Umbilical cord (tissue), 1 donor: ENCODE measurements at regions not wholly inside any gene's neighbourhood (a gene's known extent, or its start where the extent isn't known, plus 50 kb on each side); places are given as distances from the start of the nearest gene placed in this dataset.
"Not testable (repeated sequence)": the region's sequence is repeated elsewhere in the genome, so short reads cannot be mapped to it uniquely, and the experiment has no call there.

Experiments
- DNase-seq: peaks from one replicate; pipeline ENCODE4 v3.0.0-alpha.2; 2015; ENCODE audit warnings: low spot score

GRCh38 chr9:22986556-22986955, 539.9 kb downstream of the DMRTA1 start:
- no peak for DNase-seq

GRCh38 chr9:22990349-22990748, 543.7 kb downstream of the DMRTA1 start:
- DNase-seq, result no peak

- DNase-seq, result no peak
Measured at GRCh38 chr9:22992780-22993179, 546.2 kb downstream of the DMRTA1 start.

GRCh38 chr9:22997923-22998322, 551.3 kb downstream of the DMRTA1 start:
- no peak for DNase-seq

- DNase-seq, result no peak
Measured at GRCh38 chr9:23005156-23005555, 558.5 kb downstream of the DMRTA1 start.

GRCh38 chr9:23006127-23006526, 559.5 kb downstream of the DMRTA1 start:
- no peak for DNase-seq

- DNase-seq, result no peak
Measured at GRCh38 chr9:23011669-23012068, 565.0 kb downstream of the DMRTA1 start.

- no peak for DNase-seq
Measured at GRCh38 chr9:23015557-23015956, 568.9 kb downstream of the DMRTA1 start.

- DNase-seq, result no peak
Measured at GRCh38 chr9:23036416-23036815, 589.8 kb downstream of the DMRTA1 start.

- DNase-seq, result no peak
Measured at GRCh38 chr9:23039402-23039801, 592.8 kb downstream of the DMRTA1 start.

- DNase-seq, result no peak
Measured at GRCh38 chr9:23041466-23041865, 594.8 kb downstream of the DMRTA1 start.

- DNase-seq, result peak; percentile 7
Measured at GRCh38 chr9:23044549-23044948, 597.9 kb downstream of the DMRTA1 start.

- not testable (repeated sequence) for DNase-seq
Measured at GRCh38 chr9:23046026-23046425, 599.4 kb downstream of the DMRTA1 start.

GRCh38 chr9:23050548-23050947, 603.9 kb downstream of the DMRTA1 start:
- DNase-seq, result no peak

GRCh38 chr9:23073136-23073535, 626.5 kb downstream of the DMRTA1 start:
- no peak for DNase-seq

GRCh38 chr9:23079798-23080197, 633.2 kb downstream of the DMRTA1 start:
- no peak for DNase-seq

GRCh38 chr9:23081377-23081776, 634.8 kb downstream of the DMRTA1 start:
- no peak for DNase-seq

GRCh38 chr9:23088932-23089364, 642.3 kb downstream of the DMRTA1 start:
- no peak for DNase-seq

- DNase-seq, result peak; percentile 21
Measured at GRCh38 chr9:23117616-23118015, 671.0 kb downstream of the DMRTA1 start.

GRCh38 chr9:23120630-23121029, 674.0 kb downstream of the DMRTA1 start:
- no peak for DNase-seq

- DNase-seq, result peak; percentile 39
Measured at GRCh38 chr9:23123048-23123632, 676.5 kb downstream of the DMRTA1 start.

- no peak for DNase-seq
Measured at GRCh38 chr9:23145467-23145866, 680.6 kb downstream of the ELAVL2 start.

GRCh38 chr9:23153058-23153457, 673.0 kb downstream of the ELAVL2 start:
- DNase-seq, result no peak

- no peak for DNase-seq
Measured at GRCh38 chr9:23160491-23160890, 665.5 kb downstream of the ELAVL2 start.
